Right atrium auricular region (tissue), 2 donors: ENCODE measurements at regions not wholly inside any gene's neighbourhood (a gene's known extent, or its start where the extent isn't known, plus 50 kb on each side); places are given as distances from the start of the nearest gene placed in this dataset.

Experiments used
- DNase-seq: peaks from one replicate; pipeline ENCODE4 v3.0.0-alpha.2; 2019; ENCODE audit warnings: low spot score
- H3K27ac ChIP-seq, 2 donors: fragments of 200-600 bp; sonication (generic); 1 replicate in 1 of 2; 2 replicates in 1 of 2; pipeline ENCODE4 v1.5.1; 2016 to 2019
- H3K27me3 ChIP-seq, 2 donors: fragments of 200-600 bp; sonication (generic); one replicate each; pipeline versions ENCODE4 v1.5.1 to v1.6.0; 2017 to 2019
- H3K36me3 ChIP-seq: fragments of 200-600 bp; sonication (generic); one replicate; pipeline ENCODE4 v1.5.1; 2016
- H3K4me1 ChIP-seq, 2 donors: fragments of 200-600 bp; sonication (generic); one replicate each; pipeline versions ENCODE4 v1.5.1 to v1.6.0; 2017 to 2019
- H3K4me3 ChIP-seq, 2 donors: fragments of 200-600 bp; sonication (generic); 1 replicate in 1 of 2; 2 replicates in 1 of 2; pipeline ENCODE4 v1.5.1; 2017 to 2019; ENCODE audit warnings: mild to moderate bottlenecking in 1 of 2, moderate library complexity in 1 of 2
- H3K9me3 ChIP-seq, 2 donors: fragments of 200-600 bp; sonication (generic); one replicate each; pipeline ENCODE4 v1.5.1; 2019
- CTCF ChIP-seq, 2 donors: fragments of 200-600 bp; sonication (generic); IDR thresholded peaks; one replicate each; pipeline ENCODE4 v1.5.1; 2019; ENCODE audit warnings: antibody characterized with exemption in 2 of 2

GRCh38 chr13:72174549-72174948 is 307.5 kb upstream of the DACH1 start:
- Histone ChIP-seq H3K4me3 (no peak overlapping the region), H3K9me3 (no peaks in the 10 kb centered on the region), H3K27me3 (no peaks in the 10 kb centered on the region), H3K4me1 (no peaks in the 10 kb centered on the region), H3K27ac (no peak overlapping the region), H3K36me3 (no peaks in the 10 kb centered on the region)
- TF ChIP-seq CTCF (IDR thresholded peaks at IDR 0.05): no peak
- DNase-seq: no peak

GRCh38 chr13:72170571-72170970 is 303.6 kb upstream of the DACH1 start:
- no peak overlapping the region for H3K27ac ChIP-seq
- no peak for TF ChIP-seq CTCF (IDR thresholded peaks at IDR 0.05)
- H3K4me1 ChIP-seq: no peaks in the 10 kb centered on the region
- DNase-seq: no peak
- H3K27me3 ChIP-seq: no peaks in the 10 kb centered on the region
- no peaks in the 10 kb centered on the region for H3K9me3 ChIP-seq
- no peaks in the 10 kb centered on the region for H3K36me3 ChIP-seq
- H3K4me3 ChIP-seq: no peak overlapping the region

- DNase-seq: no peak
- no peak for TF ChIP-seq CTCF (IDR thresholded peaks at IDR 0.05)
- no peak overlapping the region for H3K4me3 ChIP-seq
- no peaks in the 10 kb centered on the region for H3K36me3 ChIP-seq
- no peaks in the 10 kb centered on the region for H3K27me3 ChIP-seq
- H3K27ac ChIP-seq: no peak overlapping the region
- H3K4me1 ChIP-seq: no peaks in the 10 kb centered on the region
- no peaks in the 10 kb centered on the region for H3K9me3 ChIP-seq
Measured at GRCh38 chr13:72168126-72168855, 301.3 kb upstream of the DACH1 start.

- Histone ChIP-seq H3K27ac (no peak overlapping the region), H3K36me3 (no peaks in the 10 kb centered on the region), H3K4me1 (no peaks in the 10 kb centered on the region), H3K27me3 (no peaks in the 10 kb centered on the region), H3K4me3 (no peak overlapping the region), H3K9me3 (no peaks in the 10 kb centered on the region)
- TF ChIP-seq CTCF (IDR thresholded peaks at IDR 0.05): no peak
- no peak for DNase-seq
Measured at GRCh38 chr13:72166102-72166650, 299.2 kb upstream of the DACH1 start.

GRCh38 chr13:72165276-72165675 is 298.3 kb upstream of the DACH1 start:
- Histone ChIP-seq H3K4me3 (no peak overlapping the region), H3K36me3 (no peaks in the 10 kb centered on the region), H3K27me3 (no peaks in the 10 kb centered on the region), H3K27ac (no peak overlapping the region), H3K4me1 (no peaks in the 10 kb centered on the region), H3K9me3 (no peaks in the 10 kb centered on the region)
- DNase-seq: no peak
- no peak for TF ChIP-seq CTCF (IDR thresholded peaks at IDR 0.05)

- no peaks in the 10 kb centered on the region for H3K9me3 ChIP-seq
- H3K4me1 ChIP-seq: no peaks in the 10 kb centered on the region
- no peak for DNase-seq
- H3K27ac ChIP-seq: no peak overlapping the region
- no peaks in the 10 kb centered on the region for H3K36me3 ChIP-seq
- TF ChIP-seq CTCF (IDR thresholded peaks at IDR 0.05): no peak
- no peak overlapping the region for H3K4me3 ChIP-seq
- no peaks in the 10 kb centered on the region for H3K27me3 ChIP-seq
Measured at GRCh38 chr13:72164811-72165210, 297.8 kb upstream of the DACH1 start.
